SU-DHL-6 (cell line): ENCODE measurements at regions not wholly inside any gene's neighbourhood (a gene's known extent, or its start where the extent isn't known, plus 50 kb on each side); places are given as distances from the start of the nearest gene placed in this dataset.

Source experiments
- EZH2phosphoT487 ChIP-seq: fragments of 200-600 bp; sonication (generic), shearing (Covaris generic); conservative IDR thresholded peaks from 2 replicates; pipeline ENCODE4 v1.6.1; 2018; ENCODE audit warnings: mild to moderate bottlenecking, antibody characterized with exemption, low read length, moderate library complexity, mixed read lengths
- TF ChIP-seq, protein P1 (sequence below): fragments of 200-600 bp; sonication (generic); IDR thresholded peaks from one replicate; pipeline ENCODE4 v1.5.1; 2017; ENCODE audit warnings: antibody characterized with exemption, mild to moderate bottlenecking, low read length, moderate library complexity; ENCODE audit not compliant: insufficient read depth, poor library complexity, severe bottlenecking

GRCh38 chr2:191537921-191538320 is 140.0 kb upstream of the NABP1 start:
- TF ChIP-seq, protein P1, sequence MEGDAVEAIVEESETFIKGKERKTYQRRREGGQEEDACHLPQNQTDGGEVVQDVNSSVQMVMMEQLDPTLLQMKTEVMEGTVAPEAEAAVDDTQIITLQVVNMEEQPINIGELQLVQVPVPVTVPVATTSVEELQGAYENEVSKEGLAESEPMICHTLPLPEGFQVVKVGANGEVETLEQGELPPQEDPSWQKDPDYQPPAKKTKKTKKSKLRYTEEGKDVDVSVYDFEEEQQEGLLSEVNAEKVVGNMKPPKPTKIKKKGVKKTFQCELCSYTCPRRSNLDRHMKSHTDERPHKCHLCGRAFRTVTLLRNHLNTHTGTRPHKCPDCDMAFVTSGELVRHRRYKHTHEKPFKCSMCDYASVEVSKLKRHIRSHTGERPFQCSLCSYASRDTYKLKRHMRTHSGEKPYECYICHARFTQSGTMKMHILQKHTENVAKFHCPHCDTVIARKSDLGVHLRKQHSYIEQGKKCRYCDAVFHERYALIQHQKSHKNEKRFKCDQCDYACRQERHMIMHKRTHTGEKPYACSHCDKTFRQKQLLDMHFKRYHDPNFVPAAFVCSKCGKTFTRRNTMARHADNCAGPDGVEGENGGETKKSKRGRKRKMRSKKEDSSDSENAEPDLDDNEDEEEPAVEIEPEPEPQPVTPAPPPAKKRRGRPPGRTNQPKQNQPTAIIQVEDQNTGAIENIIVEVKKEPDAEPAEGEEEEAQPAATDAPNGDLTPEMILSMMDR, result no peak
- no peak for TF ChIP-seq EZH2phosphoT487
